Brain microvascular endothelial cell (primary cell): ENCODE measurements at regions not wholly inside any gene's neighbourhood (a gene's known extent, or its start where the extent isn't known, plus 50 kb on each side); places are given as distances from the start of the nearest gene placed in this dataset.

Experiments
- DNase-seq: peaks from one replicate; pipeline ENCODE4 v3.0.0-alpha.2; 2020
- H3K27ac ChIP-seq: fragments of 250-450 bp; sonication (Bioruptor Pico); 2 replicates; pipeline ENCODE4 v1.5.1; 2020; ENCODE audit warnings: mild to moderate bottlenecking, moderate library complexity
- H3K27me3 ChIP-seq: fragments of 250-450 bp; sonication (Bioruptor Pico); replicated peaks from 2 replicates; pipeline ENCODE4 v1.5.1; 2020; ENCODE audit warnings: mild to moderate bottlenecking
- H3K36me3 ChIP-seq: fragments of 250-450 bp; sonication (Bioruptor Pico); replicated peaks from 2 replicates; pipeline ENCODE4 v1.5.1; 2020; ENCODE audit warnings: mild to moderate bottlenecking
- H3K4me3 ChIP-seq: 2 replicates; pipeline ENCODE4 v1.5.1; 2011; ENCODE audit warnings: low read depth, mild to moderate bottlenecking, control low read depth, low read length, moderate library complexity
- in situ Hi-C: cut with HindIII; loops from 2 replicates; pipeline ENCODE4 v1.10.0; 2017; ENCODE audit warnings: low sequenced_read_pairs, low pct_ligation_motif_present
- TF ChIP-seq, protein P1 (sequence below): IDR thresholded peaks from 2 replicates; pipeline ENCODE4 v1.5.1; 2011; ENCODE audit warnings: low read depth, mild to moderate bottlenecking, moderate library complexity, low read length, control low read depth, inconsistent platforms; ENCODE audit errors: missing control alignments

DNA sequence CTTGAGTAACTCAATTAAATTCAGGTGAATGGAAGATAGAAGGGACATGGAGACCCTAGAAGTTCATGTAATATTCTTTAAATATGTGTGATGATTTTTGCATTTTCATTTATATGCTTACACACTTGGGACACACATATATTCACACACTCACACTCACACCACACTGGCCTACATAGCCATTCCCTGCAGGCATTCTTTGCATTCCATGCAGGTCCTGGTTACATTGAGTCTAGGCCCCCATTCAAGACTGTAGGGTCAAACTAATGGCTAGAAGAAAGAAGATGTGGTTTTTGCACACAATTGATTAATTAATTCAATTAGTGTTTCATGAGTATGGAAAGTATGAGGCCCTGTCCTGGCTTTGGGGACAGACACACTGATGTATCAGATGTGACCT, 249.4 kb downstream of the HNMT start:
- no peak for DNase-seq
- TF ChIP-seq, protein P1, sequence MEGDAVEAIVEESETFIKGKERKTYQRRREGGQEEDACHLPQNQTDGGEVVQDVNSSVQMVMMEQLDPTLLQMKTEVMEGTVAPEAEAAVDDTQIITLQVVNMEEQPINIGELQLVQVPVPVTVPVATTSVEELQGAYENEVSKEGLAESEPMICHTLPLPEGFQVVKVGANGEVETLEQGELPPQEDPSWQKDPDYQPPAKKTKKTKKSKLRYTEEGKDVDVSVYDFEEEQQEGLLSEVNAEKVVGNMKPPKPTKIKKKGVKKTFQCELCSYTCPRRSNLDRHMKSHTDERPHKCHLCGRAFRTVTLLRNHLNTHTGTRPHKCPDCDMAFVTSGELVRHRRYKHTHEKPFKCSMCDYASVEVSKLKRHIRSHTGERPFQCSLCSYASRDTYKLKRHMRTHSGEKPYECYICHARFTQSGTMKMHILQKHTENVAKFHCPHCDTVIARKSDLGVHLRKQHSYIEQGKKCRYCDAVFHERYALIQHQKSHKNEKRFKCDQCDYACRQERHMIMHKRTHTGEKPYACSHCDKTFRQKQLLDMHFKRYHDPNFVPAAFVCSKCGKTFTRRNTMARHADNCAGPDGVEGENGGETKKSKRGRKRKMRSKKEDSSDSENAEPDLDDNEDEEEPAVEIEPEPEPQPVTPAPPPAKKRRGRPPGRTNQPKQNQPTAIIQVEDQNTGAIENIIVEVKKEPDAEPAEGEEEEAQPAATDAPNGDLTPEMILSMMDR: no peak
- Histone ChIP-seq H3K27me3 (no peaks in the 10 kb centered on the region), H3K4me3 (no peak overlapping the region), H3K27ac (no peak overlapping the region), H3K36me3 (no peaks in the 10 kb centered on the region)
- in situ Hi-C loops: no loop called here

DNA sequence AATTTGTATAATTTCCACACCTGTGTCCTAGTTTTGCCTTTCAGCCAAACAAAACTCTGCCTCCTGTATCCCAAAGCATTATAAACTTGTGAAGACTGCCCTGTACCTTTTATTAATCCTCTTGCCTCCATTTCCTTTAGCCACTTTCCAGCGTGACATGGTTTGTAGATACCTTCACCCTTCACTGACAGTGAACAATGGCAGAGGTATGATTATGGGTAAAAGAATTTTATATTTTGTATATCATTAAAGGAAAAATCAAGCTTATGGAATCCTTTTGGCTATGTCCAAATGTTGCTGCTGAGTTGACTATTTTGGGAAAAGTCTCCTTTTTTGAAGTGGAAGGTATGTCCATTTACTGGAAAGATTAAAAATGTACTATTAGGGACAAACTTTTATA, 251.7 kb downstream of the HNMT start:
- H3K27ac ChIP-seq: no peak overlapping the region
- DNase-seq: no peak
- TF ChIP-seq, protein P1: no peak
- in situ Hi-C loops: no loop called here
- no peaks in the 10 kb centered on the region for H3K36me3 ChIP-seq
- H3K4me3 ChIP-seq: no peak overlapping the region
- H3K27me3 ChIP-seq: no peaks in the 10 kb centered on the region

DNA sequence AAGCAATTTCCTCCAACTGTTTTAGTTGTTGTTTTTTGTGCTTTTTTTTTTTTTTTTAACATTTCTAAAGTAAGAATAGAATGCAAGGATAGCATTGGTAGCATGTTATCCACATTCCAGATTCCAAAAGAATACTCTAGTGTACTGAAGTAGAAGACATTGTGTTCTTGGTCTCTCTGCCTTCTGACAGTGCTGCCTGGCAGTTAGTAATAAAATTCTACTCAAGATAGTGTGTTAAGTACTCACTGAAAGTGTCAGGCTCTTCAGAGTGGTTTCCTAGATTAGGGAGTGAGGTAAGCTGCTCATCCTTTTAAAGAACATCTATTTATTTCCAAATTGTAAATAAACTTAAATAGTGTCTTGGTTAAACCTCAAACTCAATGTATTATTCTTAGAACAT, 253.7 kb downstream of the HNMT start:
- no peak for DNase-seq
- TF ChIP-seq, protein P1: no peak
- no peaks in the 10 kb centered on the region for H3K27me3 ChIP-seq
- no peaks in the 10 kb centered on the region for H3K36me3 ChIP-seq
- H3K27ac ChIP-seq: no peak overlapping the region
- no peak overlapping the region for H3K4me3 ChIP-seq
- in situ Hi-C loops: no loop called here

DNA sequence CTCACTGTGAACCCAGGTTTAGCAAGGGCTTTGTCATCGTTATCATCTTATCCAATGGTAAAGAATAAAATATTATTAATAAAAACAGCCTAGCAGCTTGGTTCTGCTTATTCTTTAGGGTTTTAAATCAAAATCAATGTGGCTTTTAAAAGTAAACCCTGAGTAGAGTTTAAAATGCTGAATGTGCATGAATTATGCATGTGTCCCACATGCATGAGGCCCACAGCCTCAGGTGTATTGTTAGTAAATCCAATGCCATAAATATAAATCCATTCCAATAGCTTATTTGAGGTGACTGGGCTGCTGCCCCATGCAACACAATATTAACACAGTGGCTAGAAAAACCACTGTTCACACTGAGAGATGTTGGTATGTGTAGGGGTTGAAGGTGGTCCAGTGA, 254.1 kb downstream of the HNMT start:
- Histone ChIP-seq H3K4me3 (no peak overlapping the region), H3K36me3 (no peaks in the 10 kb centered on the region), H3K27me3 (no peaks in the 10 kb centered on the region), H3K27ac (no peak overlapping the region)
- TF ChIP-seq, protein P1: no peak
- no peak for DNase-seq
- in situ Hi-C loops: no loop called here

DNA sequence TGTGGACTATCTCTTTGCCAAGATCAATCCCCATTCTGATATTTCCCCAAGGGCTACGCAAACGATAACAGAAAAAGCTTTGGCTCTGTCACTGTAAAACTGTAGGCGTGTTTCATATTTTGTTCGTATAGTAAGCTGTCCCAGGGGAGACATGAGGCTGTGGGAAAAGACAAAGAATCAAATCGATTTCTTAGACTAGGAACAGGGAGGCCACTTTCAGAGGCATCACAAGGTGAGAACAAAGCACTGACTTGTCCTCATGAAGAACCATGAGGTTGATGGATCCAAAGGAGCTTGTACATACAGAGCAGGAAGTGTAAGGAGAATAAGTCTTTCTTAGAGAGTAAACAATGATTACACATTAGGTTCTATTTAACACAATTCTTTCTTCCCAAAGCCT, 255.7 kb downstream of the HNMT start:
- Histone ChIP-seq H3K27me3 (no peaks in the 10 kb centered on the region), H3K36me3 (no peaks in the 10 kb centered on the region), H3K27ac (no peak overlapping the region), H3K4me3 (no peak overlapping the region)
- in situ Hi-C loops: no loop called here
- TF ChIP-seq, protein P1: no peak
- DNase-seq: no peak

DNA sequence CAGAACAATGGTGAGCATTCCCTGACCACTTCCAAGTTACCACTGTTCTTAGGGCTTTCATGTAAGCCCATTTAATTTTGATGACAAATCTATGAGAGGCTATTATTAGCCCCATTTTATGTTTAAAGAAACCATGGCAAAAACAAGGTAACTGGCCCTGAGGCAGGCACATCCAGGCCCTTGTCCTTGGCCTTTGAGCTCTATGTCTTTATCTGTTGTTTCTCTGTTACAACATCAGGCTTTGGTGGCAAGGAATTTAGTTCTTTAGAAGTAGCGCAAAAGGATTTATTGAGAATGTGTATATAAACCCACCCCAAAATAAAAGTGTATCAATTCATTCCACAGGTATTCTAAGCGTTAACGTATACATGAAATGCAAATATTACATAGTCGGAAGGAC, 257.1 kb downstream of the HNMT start:
- TF ChIP-seq, protein P1: no peak
- no peak overlapping the region for H3K27ac ChIP-seq
- DNase-seq: no peak
- no peak overlapping the region for H3K4me3 ChIP-seq
- no peaks in the 10 kb centered on the region for H3K36me3 ChIP-seq
- in situ Hi-C loops: no loop called here
- H3K27me3 ChIP-seq: no peaks in the 10 kb centered on the region
